Mammary epithelial cell (primary cell): ENCODE measurements at regions not wholly inside any gene's neighbourhood (a gene's known extent, or its start where the extent isn't known, plus 50 kb on each side); places are given as distances from the start of the nearest gene placed in this dataset.

ENCODE experiments used
- EZH2 ChIP-seq: IDR thresholded peaks from 2 replicates; pipeline ENCODE4 v1.6.1; 2012; ENCODE audit warnings: low read length, inconsistent platforms, borderline replicate concordance
- TF ChIP-seq, protein P1 (sequence below), 2 donors: IDR thresholded peaks in 1 of 2; conservative IDR thresholded peaks in 1 of 2; 2 replicates each; pipeline ENCODE4 v1.5.1; 2011 to 2012; ENCODE audit warnings: inconsistent platforms in 2 of 2, low read length in 2 of 2, mild to moderate bottlenecking in 2 of 2, control low read depth in 1 of 2, low read depth in 1 of 2; ENCODE audit not compliant: insufficient read depth in 1 of 2; ENCODE audit errors: extremely low read depth in 1 of 2

DNA sequence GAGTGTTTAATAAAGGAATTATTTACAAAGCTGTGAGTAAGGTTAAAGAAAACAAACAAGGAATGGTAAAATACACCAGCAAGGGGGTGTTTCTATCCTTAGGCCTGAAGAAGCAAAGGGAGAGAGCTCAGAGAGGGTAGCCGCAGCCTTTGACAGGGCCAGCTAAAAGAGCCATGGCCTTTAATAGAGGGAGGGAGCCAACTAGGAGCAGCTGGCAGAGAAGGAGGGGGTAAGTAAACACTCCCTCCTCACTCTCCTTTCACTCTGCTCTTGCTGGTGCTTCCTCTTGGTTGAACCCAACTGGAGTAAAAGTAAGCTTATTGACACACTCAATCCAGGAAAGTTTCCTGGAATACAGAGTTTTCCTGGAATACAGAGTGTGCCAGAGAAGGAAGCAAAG lies 87.5 kb downstream of the CH25H start:
- TF ChIP-seq, protein P1, sequence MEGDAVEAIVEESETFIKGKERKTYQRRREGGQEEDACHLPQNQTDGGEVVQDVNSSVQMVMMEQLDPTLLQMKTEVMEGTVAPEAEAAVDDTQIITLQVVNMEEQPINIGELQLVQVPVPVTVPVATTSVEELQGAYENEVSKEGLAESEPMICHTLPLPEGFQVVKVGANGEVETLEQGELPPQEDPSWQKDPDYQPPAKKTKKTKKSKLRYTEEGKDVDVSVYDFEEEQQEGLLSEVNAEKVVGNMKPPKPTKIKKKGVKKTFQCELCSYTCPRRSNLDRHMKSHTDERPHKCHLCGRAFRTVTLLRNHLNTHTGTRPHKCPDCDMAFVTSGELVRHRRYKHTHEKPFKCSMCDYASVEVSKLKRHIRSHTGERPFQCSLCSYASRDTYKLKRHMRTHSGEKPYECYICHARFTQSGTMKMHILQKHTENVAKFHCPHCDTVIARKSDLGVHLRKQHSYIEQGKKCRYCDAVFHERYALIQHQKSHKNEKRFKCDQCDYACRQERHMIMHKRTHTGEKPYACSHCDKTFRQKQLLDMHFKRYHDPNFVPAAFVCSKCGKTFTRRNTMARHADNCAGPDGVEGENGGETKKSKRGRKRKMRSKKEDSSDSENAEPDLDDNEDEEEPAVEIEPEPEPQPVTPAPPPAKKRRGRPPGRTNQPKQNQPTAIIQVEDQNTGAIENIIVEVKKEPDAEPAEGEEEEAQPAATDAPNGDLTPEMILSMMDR (conservative IDR thresholded peaks at IDR 0.05 in 1 of 2, IDR thresholded peaks at IDR 0.05 in 1 of 2; ENCODE audit: extremely low read depth in 1 of 2, insufficient read depth in 1 of 2, low read depth in 1 of 2, low read length in 2 of 2) = no peak
- no peak for TF ChIP-seq EZH2
